Esophagus muscularis mucosa (tissue), 4 donors: ENCODE measurements at regions not wholly inside any gene's neighbourhood (a gene's known extent, or its start where the extent isn't known, plus 50 kb on each side); places are given as distances from the start of the nearest gene placed in this dataset.

Source experiments
- CTCF ChIP-seq, 3 experiments: fragments of 200-600 bp in 2 of 3; fragments of 450-650 bp in 1 of 3; sonication (generic) in 2 of 3; IDR thresholded peaks; one replicate each; pipeline ENCODE4 v1.5.1; 2017 to 2019; ENCODE audit warnings: antibody characterized with exemption in 3 of 3, mild to moderate bottlenecking in 2 of 3, moderate library complexity in 1 of 3
- EP300 ChIP-seq: sonication (generic); formaldehyde crosslinking; IDR thresholded peaks from one replicate; pipeline ENCODE4 v1.6.1; 2017; ENCODE audit warnings: antibody characterized with exemption
- POLR2A ChIP-seq: fragments of 450-650 bp; IDR thresholded peaks from one replicate; pipeline ENCODE4 v1.6.1; 2017; ENCODE audit warnings: antibody characterized with exemption, moderate library complexity, mild to moderate bottlenecking, low read depth
- POLR2AphosphoS5 ChIP-seq, 2 donors: sonication (generic); formaldehyde crosslinking; IDR thresholded peaks; one replicate each; pipeline ENCODE4 v1.6.1; 2017; ENCODE audit warnings: antibody characterized with exemption in 2 of 2

GRCh38 chr18:79598633-79599175 is 80.9 kb upstream of the CTDP1 start:
- TF ChIP-seq CTCF (IDR thresholded peaks at IDR 0.05), result no peak
- no peak for TF ChIP-seq EP300
- TF ChIP-seq POLR2A, result no peak
- TF ChIP-seq POLR2AphosphoS5 (IDR thresholded peaks at IDR 0.05), result no peak
